LNCAP (cell line): ENCODE measurements at regions not wholly inside any gene's neighbourhood (a gene's known extent, or its start where the extent isn't known, plus 50 kb on each side); places are given as distances from the start of the nearest gene placed in this dataset.

Source experiments
- CTCF ChIP-seq: fragments of 450-650 bp; IDR thresholded peaks from 2 replicates; pipeline ENCODE4 v1.5.1; 2017; ENCODE audit warnings: mild to moderate bottlenecking

GRCh38 chr2:175750195-175750594 lies 251.9 kb downstream of the LNPK start:
- no peak for TF ChIP-seq CTCF

DNA sequence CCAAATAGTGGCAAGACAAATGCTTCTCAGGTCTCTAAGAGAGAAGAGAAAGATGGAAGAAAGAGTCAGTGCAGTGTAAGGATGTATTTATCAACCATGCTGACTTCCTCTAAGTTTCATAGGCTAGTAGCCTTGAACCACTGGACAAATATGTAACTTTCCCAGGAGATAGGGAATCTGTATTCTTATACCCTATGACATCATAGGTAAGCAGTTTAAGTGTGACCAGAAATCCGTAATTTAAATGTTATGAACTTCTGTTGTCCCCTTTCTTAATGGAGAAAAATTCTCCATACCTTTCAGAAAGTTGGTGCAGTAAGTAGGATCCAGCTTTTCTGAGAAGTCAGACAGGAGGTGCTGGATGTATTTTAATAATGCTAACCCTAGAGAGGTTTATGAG lies 256.2 kb downstream of the LNPK start:
- no peak for TF ChIP-seq CTCF

DNA sequence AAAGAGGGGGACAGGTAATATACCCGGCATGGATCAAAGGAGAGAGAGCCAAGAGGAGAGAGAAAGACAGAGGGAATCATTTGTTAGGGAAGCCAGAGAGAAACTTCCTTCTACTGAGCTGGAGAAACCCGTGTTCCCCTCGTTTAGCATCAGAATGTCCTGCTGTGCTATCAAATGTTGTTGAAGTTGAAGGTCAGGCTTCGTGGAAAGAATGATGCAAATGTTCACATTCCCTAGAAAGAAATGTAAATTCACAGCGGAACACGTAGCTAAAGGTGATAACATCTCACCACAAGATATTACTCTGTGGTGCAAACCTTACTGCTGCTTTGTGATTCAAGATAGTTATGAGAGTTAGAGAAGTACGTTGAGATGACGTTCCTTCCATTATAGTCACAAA lies 258.1 kb downstream of the LNPK start:
- no peak for TF ChIP-seq CTCF

DNA sequence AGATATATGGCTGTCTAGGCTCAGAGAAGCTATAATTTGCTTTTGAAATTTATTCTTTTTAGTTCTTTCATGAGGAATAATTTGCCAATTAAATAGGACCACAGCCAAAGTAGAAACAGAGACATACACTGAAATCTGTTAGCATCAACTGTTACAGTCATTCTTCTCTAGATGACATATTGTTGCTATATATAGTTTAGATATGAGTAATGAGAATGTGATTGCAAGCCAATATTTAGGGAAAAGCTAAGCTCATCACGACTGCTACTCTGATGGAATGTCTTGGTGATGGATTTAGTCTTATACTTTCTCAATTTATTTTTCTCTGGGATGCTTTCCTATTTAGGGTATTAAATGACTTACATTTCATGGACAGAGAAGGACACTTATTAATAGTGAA lies 259.1 kb downstream of the LNPK start:
- TF ChIP-seq CTCF: no peak

DNA sequence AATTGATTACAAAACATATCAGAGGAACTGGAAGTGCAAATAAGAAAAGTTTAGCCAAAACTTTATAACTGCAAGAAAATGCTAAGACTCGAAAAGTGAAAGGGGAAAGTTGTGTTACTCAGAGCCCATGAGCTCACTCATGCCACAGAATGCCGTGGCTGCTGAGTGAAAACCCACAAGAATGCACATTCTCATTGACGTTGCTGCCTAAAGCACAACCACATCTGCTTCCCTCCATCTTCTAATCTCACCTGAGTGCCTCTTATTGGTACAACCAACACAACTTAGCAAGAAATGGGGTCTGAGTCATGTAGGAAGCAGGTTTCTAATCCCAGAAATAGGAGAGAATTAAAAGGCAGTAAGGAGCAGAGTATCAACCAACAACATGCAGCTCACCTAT lies 259.7 kb downstream of the LNPK start:
- no peak for TF ChIP-seq CTCF

- no peak for TF ChIP-seq CTCF
These were observed 260.9 kb downstream of the LNPK start for GRCh38 chr2:175741164-175741563.

- TF ChIP-seq CTCF: no peak
These were observed 264.2 kb downstream of the LNPK start for GRCh38 chr2:175737722-175738361.

- TF ChIP-seq CTCF: no peak
These were observed 267.4 kb downstream of the LNPK start for GRCh38 chr2:175734686-175735085.
